ENCODE measurements at regions not wholly inside any gene's neighbourhood (a gene's known extent, or its start where the extent isn't known, plus 50 kb on each side); places are given as distances from the start of the nearest gene placed in this dataset.

DNA sequence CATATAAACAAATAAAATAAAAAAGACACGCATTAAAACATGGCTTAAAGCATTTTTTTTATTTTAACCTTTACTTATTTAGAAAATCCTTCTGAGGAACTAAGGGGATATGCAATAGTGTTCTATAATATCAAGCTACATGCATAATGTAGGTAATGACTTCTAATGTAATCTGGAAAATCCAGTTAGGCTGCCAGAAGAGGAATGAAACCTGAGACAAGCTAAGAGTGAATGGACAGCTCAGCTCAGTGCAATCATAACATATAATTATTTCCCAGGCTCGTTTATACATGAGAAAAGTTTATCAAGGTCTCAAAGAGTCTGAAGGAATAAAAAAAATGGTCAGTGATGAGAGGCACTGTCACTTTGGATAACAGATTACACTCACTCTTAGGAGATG, 649.0 kb upstream of the PCDH15 start:
- WGBS, 2 donors: 54 to 77% methylated on average over 2 of the region's 2 CpGs
- DNase-seq (peak in 2 of 3 donors; percentile 46 to 63), ATAC-seq (ENCODE audit: insufficient read depth, low FRiP score) (no peak)
- H3K4me1 ChIP-seq (ENCODE audit: control insufficient read depth in 5 of 5, insufficient read depth in 5 of 5, low read length in 5 of 5): no peaks in the 10 kb centered on the region
- TF ChIP-seq, protein P1, sequence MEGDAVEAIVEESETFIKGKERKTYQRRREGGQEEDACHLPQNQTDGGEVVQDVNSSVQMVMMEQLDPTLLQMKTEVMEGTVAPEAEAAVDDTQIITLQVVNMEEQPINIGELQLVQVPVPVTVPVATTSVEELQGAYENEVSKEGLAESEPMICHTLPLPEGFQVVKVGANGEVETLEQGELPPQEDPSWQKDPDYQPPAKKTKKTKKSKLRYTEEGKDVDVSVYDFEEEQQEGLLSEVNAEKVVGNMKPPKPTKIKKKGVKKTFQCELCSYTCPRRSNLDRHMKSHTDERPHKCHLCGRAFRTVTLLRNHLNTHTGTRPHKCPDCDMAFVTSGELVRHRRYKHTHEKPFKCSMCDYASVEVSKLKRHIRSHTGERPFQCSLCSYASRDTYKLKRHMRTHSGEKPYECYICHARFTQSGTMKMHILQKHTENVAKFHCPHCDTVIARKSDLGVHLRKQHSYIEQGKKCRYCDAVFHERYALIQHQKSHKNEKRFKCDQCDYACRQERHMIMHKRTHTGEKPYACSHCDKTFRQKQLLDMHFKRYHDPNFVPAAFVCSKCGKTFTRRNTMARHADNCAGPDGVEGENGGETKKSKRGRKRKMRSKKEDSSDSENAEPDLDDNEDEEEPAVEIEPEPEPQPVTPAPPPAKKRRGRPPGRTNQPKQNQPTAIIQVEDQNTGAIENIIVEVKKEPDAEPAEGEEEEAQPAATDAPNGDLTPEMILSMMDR (IDR thresholded peaks at IDR 0.05; ENCODE audit: control extremely low read depth, extremely low read depth): no peak
- no peaks in the 10 kb centered on the region for H3K27me3 ChIP-seq (ENCODE audit: control insufficient read depth in 3 of 3, insufficient read depth in 3 of 3, low read length in 2 of 3)
- H3K27ac ChIP-seq (ENCODE audit: low read depth in 1 of 2, low read length in 1 of 2): no peak overlapping the region
- H3K9me3 ChIP-seq (ENCODE audit: control insufficient read depth in 4 of 4, insufficient read depth in 3 of 4, low read length in 3 of 4): no peaks in the 10 kb centered on the region
- H3K9ac ChIP-seq (ENCODE audit: insufficient read depth in 1 of 2, low read length in 2 of 2): no peak overlapping the region
- H3K36me3 ChIP-seq (ENCODE audit: control insufficient read depth in 4 of 4, insufficient read depth in 4 of 4, low read length in 4 of 4): no peaks in the 10 kb centered on the region
- H3K4me3 ChIP-seq: no peak overlapping the region

DNA sequence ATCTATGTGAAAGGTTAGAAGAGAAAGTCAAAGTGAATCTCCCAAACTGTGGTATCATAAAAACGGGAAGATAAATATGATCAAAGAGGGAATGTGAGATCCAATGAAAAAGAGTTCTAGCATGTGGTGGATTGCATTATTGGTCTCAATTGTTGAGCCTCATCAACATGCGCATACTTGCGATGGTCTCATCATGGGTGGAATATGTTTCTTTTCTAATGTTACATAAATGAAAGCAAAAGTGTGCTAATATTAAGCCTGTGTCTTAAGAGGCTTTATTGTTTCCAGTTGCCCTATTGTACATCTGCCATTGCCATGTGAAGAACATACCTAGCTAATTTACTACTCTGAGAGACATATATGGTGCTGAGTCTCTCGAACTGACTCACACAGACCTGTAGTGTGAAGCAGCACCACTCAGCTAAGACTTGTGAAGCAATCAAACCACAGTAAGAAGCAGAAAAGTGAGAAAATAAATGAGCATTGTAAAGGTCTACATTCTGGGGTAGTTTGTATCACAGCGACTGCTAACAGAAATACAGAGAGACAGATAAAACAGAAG, 645.5 kb upstream of the PCDH15 start:
- Histone ChIP-seq H3K9me3 (ENCODE audit: control insufficient read depth in 4 of 4, insufficient read depth in 3 of 4, low read length in 3 of 4) (peaks cover 0 to 2% (median 0%) of the 10 kb centered on the region in 4 donors), H3K4me1 (ENCODE audit: control insufficient read depth in 5 of 5, insufficient read depth in 5 of 5, low read length in 5 of 5) (no peaks in the 10 kb centered on the region), H3K9ac (ENCODE audit: insufficient read depth in 1 of 2, low read length in 2 of 2) (no peak overlapping the region), H3K27me3 (ENCODE audit: control insufficient read depth in 3 of 3, insufficient read depth in 3 of 3, low read length in 2 of 3) (no peaks in the 10 kb centered on the region), H3K36me3 (ENCODE audit: control insufficient read depth in 4 of 4, insufficient read depth in 4 of 4, low read length in 4 of 4) (no peaks in the 10 kb centered on the region), H3K4me3 (no peak overlapping the region), H3K27ac (ENCODE audit: low read depth in 1 of 2, low read length in 1 of 2) (no peak overlapping the region)
- ATAC-seq (ENCODE audit: insufficient read depth, low FRiP score) (no peak), DNase-seq (no peak)
- whole genome bisulfite sequencing, 2 donors: 90 to 93% methylated on average over 5 of the region's 5 CpGs
- TF ChIP-seq, protein P1 (IDR thresholded peaks at IDR 0.05; ENCODE audit: control extremely low read depth, extremely low read depth): no peak

DNA sequence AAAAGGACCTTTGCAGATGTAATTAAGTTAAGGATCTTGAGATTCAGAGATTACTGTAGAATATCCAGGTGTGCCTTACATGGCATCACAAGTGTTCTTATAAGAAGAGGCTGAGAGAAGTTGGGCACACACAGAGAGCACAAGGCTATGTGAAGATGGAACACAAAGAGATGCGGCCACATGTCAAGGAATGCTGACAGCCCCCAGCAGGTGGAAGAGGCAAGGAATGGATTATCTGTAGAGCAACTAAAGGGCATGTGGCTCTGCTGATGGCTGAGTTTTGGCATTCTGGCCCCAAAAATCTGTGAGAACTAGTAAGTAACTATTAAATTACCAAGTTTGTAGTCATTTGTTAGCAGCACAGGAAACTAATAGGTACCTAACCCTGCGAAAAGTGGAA, 640.7 kb upstream of the PCDH15 start:
- DNase-seq (no peak), ATAC-seq (ENCODE audit: insufficient read depth, low FRiP score) (no peak)
- Histone ChIP-seq H3K27me3 (ENCODE audit: control insufficient read depth in 3 of 3, insufficient read depth in 3 of 3, low read length in 2 of 3) (no peaks in the 10 kb centered on the region), H3K4me3 (no peak overlapping the region), H3K36me3 (ENCODE audit: control insufficient read depth in 4 of 4, insufficient read depth in 4 of 4, low read length in 4 of 4) (no peaks in the 10 kb centered on the region), H3K9me3 (ENCODE audit: control insufficient read depth in 4 of 4, insufficient read depth in 3 of 4, low read length in 3 of 4) (peaks cover 0 to 2% (median 0%) of the 10 kb centered on the region in 4 donors), H3K9ac (ENCODE audit: insufficient read depth in 1 of 2, low read length in 2 of 2) (no peak overlapping the region), H3K4me1 (ENCODE audit: control insufficient read depth in 5 of 5, insufficient read depth in 5 of 5, low read length in 5 of 5) (no peaks in the 10 kb centered on the region), H3K27ac (ENCODE audit: low read depth in 1 of 2, low read length in 1 of 2) (no peak overlapping the region)
- TF ChIP-seq, protein P1 (IDR thresholded peaks at IDR 0.05; ENCODE audit: control extremely low read depth, extremely low read depth): no peak
- WGBS, 2 donors: 94 to 97% methylated on average over 2 of the region's 2 CpGs

DNA sequence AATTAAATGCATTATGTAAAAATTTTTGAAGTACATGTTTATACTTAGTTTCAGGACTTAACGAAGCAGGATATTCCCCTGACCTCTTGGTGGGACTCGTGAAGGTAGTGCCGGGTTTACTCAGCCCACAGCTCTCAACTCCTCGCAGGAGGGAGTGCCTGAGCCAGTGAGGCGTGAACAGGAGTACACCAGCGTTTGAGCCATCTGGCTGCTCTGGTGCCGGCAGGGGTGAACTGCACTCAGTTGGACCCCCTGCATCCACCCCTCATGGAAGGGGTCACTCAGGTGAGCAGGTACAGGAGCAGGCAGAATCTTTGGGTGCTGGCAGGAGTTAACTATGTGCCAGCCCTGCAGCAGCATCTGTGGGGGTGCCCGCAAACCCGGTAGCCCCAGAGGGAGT, 625.1 kb upstream of the PCDH15 start:
- ATAC-seq (ENCODE audit: insufficient read depth, low FRiP score) (no peak), DNase-seq (no peak)

More for the DNA sequence above, 625.1 kb upstream of the PCDH15 start:
- H3K36me3 ChIP-seq (ENCODE audit: control insufficient read depth in 4 of 4, insufficient read depth in 4 of 4, low read length in 4 of 4): no peaks in the 10 kb centered on the region
- peaks cover 0 to 3% (median 0%) of the 10 kb centered on the region in 4 donors for H3K9me3 ChIP-seq (ENCODE audit: control insufficient read depth in 4 of 4, insufficient read depth in 3 of 4, low read length in 3 of 4)
- H3K27me3 ChIP-seq (ENCODE audit: control insufficient read depth in 3 of 3, insufficient read depth in 3 of 3, low read length in 2 of 3): no peaks in the 10 kb centered on the region
- H3K4me3 ChIP-seq: no peak overlapping the region
- H3K27ac ChIP-seq (ENCODE audit: low read depth in 1 of 2, low read length in 1 of 2): no peak overlapping the region
- no peak overlapping the region for H3K9ac ChIP-seq (ENCODE audit: insufficient read depth in 1 of 2, low read length in 2 of 2)
- 90 to 92% methylated on average over 9 of the region's 9 CpGs for WGBS, 2 donors
- TF ChIP-seq, protein P1 (IDR thresholded peaks at IDR 0.05; ENCODE audit: control extremely low read depth, extremely low read depth): no peak
- no peaks in the 10 kb centered on the region for H3K4me1 ChIP-seq (ENCODE audit: control insufficient read depth in 5 of 5, insufficient read depth in 5 of 5, low read length in 5 of 5)

Measured in lung (tissue), 11 donors.